ENCODE measurements at regions not wholly inside any gene's neighbourhood (a gene's known extent, or its start where the extent isn't known, plus 50 kb on each side); places are given as distances from the start of the nearest gene placed in this dataset.

DNA sequence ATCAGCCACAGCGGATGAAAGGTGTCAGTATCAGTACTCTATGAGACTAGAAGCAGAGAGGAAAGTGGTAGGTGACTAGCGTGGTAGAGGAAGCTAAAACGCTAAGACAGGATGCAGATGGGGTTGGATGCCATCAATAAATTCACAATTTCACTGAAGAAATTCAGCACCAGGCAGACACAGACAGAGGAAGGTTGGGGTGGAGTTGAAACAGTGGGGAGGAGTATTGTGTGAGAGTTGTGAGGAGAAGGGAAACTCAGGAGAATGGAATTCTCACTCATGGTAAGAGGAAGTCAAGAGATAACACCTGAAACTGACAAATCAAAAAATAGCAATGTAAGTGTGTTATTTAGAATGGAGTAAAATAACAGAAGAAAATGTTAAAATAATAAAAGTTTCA lies 208.5 kb upstream of the DAB1 start:
- TF ChIP-seq, protein P1, sequence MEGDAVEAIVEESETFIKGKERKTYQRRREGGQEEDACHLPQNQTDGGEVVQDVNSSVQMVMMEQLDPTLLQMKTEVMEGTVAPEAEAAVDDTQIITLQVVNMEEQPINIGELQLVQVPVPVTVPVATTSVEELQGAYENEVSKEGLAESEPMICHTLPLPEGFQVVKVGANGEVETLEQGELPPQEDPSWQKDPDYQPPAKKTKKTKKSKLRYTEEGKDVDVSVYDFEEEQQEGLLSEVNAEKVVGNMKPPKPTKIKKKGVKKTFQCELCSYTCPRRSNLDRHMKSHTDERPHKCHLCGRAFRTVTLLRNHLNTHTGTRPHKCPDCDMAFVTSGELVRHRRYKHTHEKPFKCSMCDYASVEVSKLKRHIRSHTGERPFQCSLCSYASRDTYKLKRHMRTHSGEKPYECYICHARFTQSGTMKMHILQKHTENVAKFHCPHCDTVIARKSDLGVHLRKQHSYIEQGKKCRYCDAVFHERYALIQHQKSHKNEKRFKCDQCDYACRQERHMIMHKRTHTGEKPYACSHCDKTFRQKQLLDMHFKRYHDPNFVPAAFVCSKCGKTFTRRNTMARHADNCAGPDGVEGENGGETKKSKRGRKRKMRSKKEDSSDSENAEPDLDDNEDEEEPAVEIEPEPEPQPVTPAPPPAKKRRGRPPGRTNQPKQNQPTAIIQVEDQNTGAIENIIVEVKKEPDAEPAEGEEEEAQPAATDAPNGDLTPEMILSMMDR (IDR thresholded peaks at IDR 0.05): no peak
- TF ChIP-seq POLR2A (IDR thresholded peaks at IDR 0.05): no peak

Measured in Peyer's patch (tissue), 4 donors.